ENCODE measurements at regions not wholly inside any gene's neighbourhood (a gene's known extent, or its start where the extent isn't known, plus 50 kb on each side); places are given as distances from the start of the nearest gene placed in this dataset.

GRCh38 chr9:28001096-28001495 is 427.8 kb upstream of the C9orf72 start:
- H3K9me3 ChIP-seq (ENCODE audit: low read depth, low read length) = no peaks in the 10 kb centered on the region
- no peaks in the 10 kb centered on the region for H3K4me1 ChIP-seq (ENCODE audit: insufficient read depth, low read length)
- H3K4me3 ChIP-seq (ENCODE audit: low read length) = no peak overlapping the region
- no peaks in the 10 kb centered on the region for H3K27me3 ChIP-seq (ENCODE audit: insufficient read depth, low read length)

DNA sequence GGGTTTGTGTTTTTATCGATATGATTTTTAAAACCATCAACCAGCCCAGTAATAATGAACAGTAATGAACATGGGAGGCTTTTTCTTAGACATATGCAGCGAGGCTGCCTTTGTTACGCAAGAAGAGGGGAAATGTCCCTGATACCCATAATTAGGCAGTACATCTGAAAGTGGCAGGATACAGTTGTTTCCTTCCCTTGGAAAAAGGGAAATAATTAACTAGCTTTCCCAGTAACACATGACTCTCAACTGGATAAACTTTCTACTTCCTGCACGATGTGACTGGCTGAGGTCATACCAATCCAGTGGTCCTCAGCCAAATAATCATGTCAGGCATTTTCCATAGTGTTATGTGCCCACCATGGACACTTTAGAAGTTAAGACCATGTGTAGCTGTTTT is 431.6 kb upstream of the C9orf72 start:
- Histone ChIP-seq H3K9me3 (ENCODE audit: low read depth, low read length) (no peaks in the 10 kb centered on the region), H3K4me1 (ENCODE audit: insufficient read depth, low read length) (no peaks in the 10 kb centered on the region), H3K4me3 (ENCODE audit: low read length) (no peak overlapping the region), H3K27me3 (ENCODE audit: insufficient read depth, low read length) (no peaks in the 10 kb centered on the region)

DNA sequence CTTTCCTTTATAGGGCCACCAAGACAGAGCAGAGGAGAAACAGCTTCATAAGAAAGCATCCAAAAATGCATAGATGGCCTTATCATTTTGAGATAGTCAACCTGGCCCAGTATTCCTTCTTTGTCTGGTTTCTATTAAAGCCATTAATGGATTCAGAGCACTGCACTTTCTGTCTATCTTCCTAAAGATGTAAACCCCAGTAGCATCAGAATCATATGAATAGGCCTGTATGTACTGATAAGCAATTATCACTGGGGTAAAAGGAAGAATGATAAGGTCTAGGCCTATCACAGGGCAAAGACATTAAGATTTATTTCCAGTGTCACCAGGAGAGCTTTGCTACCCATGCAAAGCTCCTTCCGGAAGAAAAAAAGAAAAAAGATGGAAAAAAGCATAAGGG is 432.5 kb upstream of the C9orf72 start:
- H3K4me3 ChIP-seq (ENCODE audit: low read length) = no peak overlapping the region
- H3K27me3 ChIP-seq (ENCODE audit: insufficient read depth, low read length) = no peaks in the 10 kb centered on the region
- no peaks in the 10 kb centered on the region for H3K4me1 ChIP-seq (ENCODE audit: insufficient read depth, low read length)
- H3K9me3 ChIP-seq (ENCODE audit: low read depth, low read length) = no peaks in the 10 kb centered on the region

GRCh38 chr9:28007097-28007817 is 434.0 kb upstream of the C9orf72 start:
- Histone ChIP-seq H3K9me3 (ENCODE audit: low read depth, low read length) (no peaks in the 10 kb centered on the region), H3K27me3 (ENCODE audit: insufficient read depth, low read length) (no peaks in the 10 kb centered on the region), H3K4me1 (ENCODE audit: insufficient read depth, low read length) (no peaks in the 10 kb centered on the region)

GRCh38 chr9:28014212-28014611 is 440.9 kb upstream of the C9orf72 start:
- H3K4me1 ChIP-seq (ENCODE audit: insufficient read depth, low read length) = no peaks in the 10 kb centered on the region

More at GRCh38 chr9:28007097-28007817, 434.0 kb upstream of the C9orf72 start:
- no peak overlapping the region for H3K4me3 ChIP-seq (ENCODE audit: low read length)

DNA sequence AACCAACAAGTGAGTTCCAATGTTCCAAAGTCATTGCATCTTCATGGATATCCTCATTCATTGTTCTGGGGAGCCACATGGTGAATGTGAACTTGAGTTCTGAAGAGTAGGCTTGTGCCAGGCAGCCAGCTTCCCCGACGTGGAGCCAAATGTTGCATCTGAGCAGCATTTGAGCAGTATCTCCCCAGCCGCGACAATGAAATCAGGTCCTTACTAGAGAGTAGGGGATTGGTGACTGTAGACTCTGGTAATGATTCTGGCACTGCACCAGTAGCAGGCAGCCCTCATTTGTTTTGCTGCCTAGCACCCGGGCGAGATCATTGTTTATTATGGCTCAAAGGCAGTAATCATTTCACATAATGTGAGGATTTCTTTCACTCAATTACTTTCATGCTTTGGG is 451.4 kb upstream of the C9orf72 start:
- Histone ChIP-seq H3K4me3 (ENCODE audit: low read length) (no peak overlapping the region), H3K4me1 (ENCODE audit: insufficient read depth, low read length) (no peaks in the 10 kb centered on the region), H3K27me3 (ENCODE audit: insufficient read depth, low read length) (no peaks in the 10 kb centered on the region), H3K9me3 (ENCODE audit: low read depth, low read length) (no peaks in the 10 kb centered on the region)

More at GRCh38 chr9:28014212-28014611, 440.9 kb upstream of the C9orf72 start:
- Histone ChIP-seq H3K27me3 (ENCODE audit: insufficient read depth, low read length) (no peaks in the 10 kb centered on the region), H3K9me3 (ENCODE audit: low read depth, low read length) (no peaks in the 10 kb centered on the region), H3K4me3 (ENCODE audit: low read length) (no peak overlapping the region)

GRCh38 chr9:28025186-28025585 is 451.9 kb upstream of the C9orf72 start:
- Histone ChIP-seq H3K9me3 (ENCODE audit: low read depth, low read length) (no peaks in the 10 kb centered on the region), H3K4me1 (ENCODE audit: insufficient read depth, low read length) (no peaks in the 10 kb centered on the region), H3K4me3 (ENCODE audit: low read length) (no peak overlapping the region), H3K27me3 (ENCODE audit: insufficient read depth, low read length) (no peaks in the 10 kb centered on the region)

DNA sequence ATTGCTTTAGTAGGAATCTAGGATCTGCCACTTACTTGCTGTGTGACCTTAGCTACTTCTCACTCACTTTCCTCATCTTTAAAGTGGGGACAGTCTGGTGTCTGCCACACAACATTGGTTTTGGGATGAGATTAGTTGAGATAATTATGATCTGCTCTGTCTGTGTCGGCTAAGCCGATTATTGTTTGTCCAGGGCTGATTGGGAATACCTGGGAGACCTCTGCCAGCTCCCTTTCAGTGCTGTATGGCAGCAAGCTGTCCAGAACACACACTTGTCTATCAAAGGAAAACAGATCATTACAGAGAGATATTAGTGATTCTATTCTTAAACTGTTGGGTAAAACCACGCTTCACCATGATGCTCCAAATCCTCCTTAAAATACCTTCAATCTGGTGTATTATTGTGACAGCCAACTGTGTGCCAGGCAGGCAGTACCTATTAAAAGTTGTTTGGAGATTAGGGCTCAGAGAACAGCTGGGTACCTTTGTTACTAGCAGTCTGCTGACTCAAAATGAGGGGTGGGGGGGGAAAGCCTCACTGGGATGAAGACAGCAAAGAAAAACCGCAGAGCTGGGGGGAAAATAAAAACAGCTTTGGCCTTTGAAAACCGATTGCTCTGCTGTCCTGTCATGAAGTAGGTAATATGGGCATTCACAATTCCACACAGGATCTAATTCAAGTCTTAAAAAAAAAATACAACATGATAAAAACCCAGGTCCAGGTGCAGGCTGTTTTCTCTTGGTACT is 458.4 kb upstream of the C9orf72 start:
- H3K4me3 ChIP-seq (ENCODE audit: low read length) = no peak overlapping the region
- no peaks in the 10 kb centered on the region for H3K4me1 ChIP-seq (ENCODE audit: insufficient read depth, low read length)
- no peaks in the 10 kb centered on the region for H3K9me3 ChIP-seq (ENCODE audit: low read depth, low read length)
- H3K27me3 ChIP-seq (ENCODE audit: insufficient read depth, low read length) = no peaks in the 10 kb centered on the region

GRCh38 chr9:28032268-28032590 is 458.9 kb upstream of the C9orf72 start:
- Histone ChIP-seq H3K4me3 (ENCODE audit: low read length) (no peak overlapping the region), H3K9me3 (ENCODE audit: low read depth, low read length) (no peaks in the 10 kb centered on the region), H3K27me3 (ENCODE audit: insufficient read depth, low read length) (no peaks in the 10 kb centered on the region), H3K4me1 (ENCODE audit: insufficient read depth, low read length) (no peaks in the 10 kb centered on the region)

DNA sequence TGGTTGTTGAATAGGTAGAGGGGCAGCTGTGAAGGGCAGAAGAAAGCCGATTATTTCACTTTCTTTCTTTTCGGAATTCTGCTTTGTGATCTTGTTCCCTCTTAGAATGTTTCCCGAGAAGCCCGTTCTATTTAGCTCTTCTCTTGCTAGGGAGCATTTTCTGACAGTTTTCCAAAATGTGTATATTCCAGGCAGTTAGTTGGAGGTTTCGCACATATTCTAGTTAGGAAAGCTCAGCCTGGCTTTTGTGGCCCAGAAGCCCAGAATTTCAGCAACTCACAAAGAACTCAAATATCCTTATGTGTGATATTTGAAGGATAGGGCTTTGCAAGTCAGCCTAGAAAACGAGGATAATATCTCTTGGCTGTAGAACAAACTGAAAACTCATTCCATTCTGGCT is 461.0 kb upstream of the C9orf72 start:
- Histone ChIP-seq H3K9me3 (ENCODE audit: low read depth, low read length) (no peaks in the 10 kb centered on the region), H3K27me3 (ENCODE audit: insufficient read depth, low read length) (no peaks in the 10 kb centered on the region), H3K4me3 (ENCODE audit: low read length) (no peak overlapping the region), H3K4me1 (ENCODE audit: insufficient read depth, low read length) (no peaks in the 10 kb centered on the region)

GRCh38 chr9:28037968-28038367 is 464.7 kb upstream of the C9orf72 start:
- H3K27me3 ChIP-seq (ENCODE audit: insufficient read depth, low read length) = no peaks in the 10 kb centered on the region
- no peak overlapping the region for H3K4me3 ChIP-seq (ENCODE audit: low read length)
- no peaks in the 10 kb centered on the region for H3K9me3 ChIP-seq (ENCODE audit: low read depth, low read length)
- no peaks in the 10 kb centered on the region for H3K4me1 ChIP-seq (ENCODE audit: insufficient read depth, low read length)

- no peaks in the 10 kb centered on the region for H3K9me3 ChIP-seq (ENCODE audit: low read depth, low read length)
- H3K27me3 ChIP-seq (ENCODE audit: insufficient read depth, low read length) = no peaks in the 10 kb centered on the region
- H3K4me1 ChIP-seq (ENCODE audit: insufficient read depth, low read length) = no peaks in the 10 kb centered on the region
- no peak overlapping the region for H3K4me3 ChIP-seq (ENCODE audit: low read length)
These were observed 471.8 kb upstream of the C9orf72 start for GRCh38 chr9:28045051-28045450.

DNA sequence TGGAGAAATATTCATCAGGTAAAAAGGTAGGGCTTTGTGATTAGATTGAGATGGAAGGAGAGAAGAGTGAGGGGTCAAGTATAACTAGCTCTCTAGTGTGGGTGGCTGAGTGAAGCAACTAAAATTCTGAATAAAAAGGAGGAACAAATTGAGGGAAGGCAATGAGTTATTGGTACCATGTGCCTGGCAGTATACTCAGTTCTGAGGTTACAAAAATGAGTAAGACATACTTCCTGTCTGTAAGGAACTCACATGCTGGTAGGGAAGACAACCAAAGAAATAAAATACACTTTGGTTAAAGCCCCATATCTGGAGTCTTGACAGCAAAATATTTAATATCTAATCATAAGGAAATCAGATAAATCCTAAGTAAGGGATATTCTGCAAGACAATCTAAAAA is 476.8 kb upstream of the C9orf72 start:
- no peaks in the 10 kb centered on the region for H3K9me3 ChIP-seq (ENCODE audit: low read depth, low read length)
- H3K27me3 ChIP-seq (ENCODE audit: insufficient read depth, low read length) = no peaks in the 10 kb centered on the region
- H3K4me1 ChIP-seq (ENCODE audit: insufficient read depth, low read length) = no peaks in the 10 kb centered on the region
- H3K4me3 ChIP-seq (ENCODE audit: low read length) = no peak overlapping the region

DNA sequence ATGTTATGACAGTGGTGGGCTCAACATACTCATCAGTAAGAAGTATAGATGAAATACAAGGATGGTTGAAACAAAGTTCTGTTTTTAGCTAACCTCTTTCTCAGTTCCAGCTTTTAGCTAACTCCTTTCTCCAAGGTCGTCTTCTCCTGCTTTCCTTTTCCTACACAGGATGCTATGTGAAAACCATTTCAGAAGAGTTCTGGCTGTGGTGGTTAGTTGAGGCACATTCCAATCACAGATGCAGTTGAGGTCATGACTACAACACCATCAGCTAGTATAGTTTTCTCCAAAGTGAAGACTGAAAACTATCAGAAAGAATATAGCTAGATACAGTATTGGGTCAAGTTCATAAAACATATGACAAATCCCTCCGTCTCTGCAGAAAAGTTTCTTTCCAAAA is 477.7 kb upstream of the C9orf72 start:
- H3K4me3 ChIP-seq (ENCODE audit: low read length) = no peak overlapping the region
- no peaks in the 10 kb centered on the region for H3K4me1 ChIP-seq (ENCODE audit: insufficient read depth, low read length)
- H3K27me3 ChIP-seq (ENCODE audit: insufficient read depth, low read length) = no peaks in the 10 kb centered on the region
- no peaks in the 10 kb centered on the region for H3K9me3 ChIP-seq (ENCODE audit: low read depth, low read length)

DNA sequence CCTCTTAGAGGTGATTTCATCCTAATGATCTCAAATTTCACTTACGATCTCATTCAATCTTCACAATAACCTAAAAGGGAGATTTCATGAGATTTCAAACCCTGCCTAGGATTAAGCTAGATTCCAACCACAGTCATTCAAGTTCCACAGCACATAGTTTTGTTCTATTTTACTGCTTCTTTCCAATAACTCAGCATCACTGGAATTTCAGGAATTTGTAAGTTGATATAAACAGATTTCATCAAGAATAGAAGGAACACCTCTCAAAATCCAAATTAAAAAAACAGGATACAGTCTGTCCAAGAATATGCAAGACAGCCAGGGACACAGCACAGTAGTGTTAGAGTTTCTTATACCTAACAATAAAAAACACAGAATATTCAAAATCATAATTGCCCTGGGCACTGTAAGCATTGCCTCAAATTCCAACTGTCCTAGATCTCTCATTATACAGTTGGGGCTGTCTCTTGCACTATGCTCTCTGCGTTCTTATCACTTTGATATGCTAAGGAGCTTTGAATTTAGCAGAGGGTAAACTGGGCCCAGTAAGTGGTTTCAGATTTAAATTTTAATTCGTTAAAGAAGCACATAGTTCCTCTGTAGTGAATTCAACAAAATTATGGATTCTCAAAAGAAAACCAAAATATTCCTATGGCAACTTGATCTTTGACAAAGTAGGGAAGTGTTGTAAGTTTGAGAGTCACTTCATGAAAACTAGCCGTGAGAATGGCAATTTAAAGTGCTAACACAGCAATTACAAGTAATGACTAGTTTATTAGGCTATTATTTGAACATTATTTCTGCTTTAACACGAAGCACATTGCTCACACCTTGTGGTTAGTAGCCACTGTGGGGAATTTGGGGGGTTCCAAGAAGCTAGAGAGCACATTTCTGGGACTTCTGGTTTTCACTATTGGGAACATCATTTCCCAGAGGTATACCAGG is 478.6 kb upstream of the C9orf72 start:
- Histone ChIP-seq H3K4me3 (ENCODE audit: low read length) (no peak overlapping the region), H3K4me1 (ENCODE audit: insufficient read depth, low read length) (no peaks in the 10 kb centered on the region), H3K27me3 (ENCODE audit: insufficient read depth, low read length) (no peaks in the 10 kb centered on the region), H3K9me3 (ENCODE audit: low read depth, low read length) (no peaks in the 10 kb centered on the region)
